LoVo (cell line): ENCODE measurements at regions not wholly inside any gene's neighbourhood (a gene's known extent, or its start where the extent isn't known, plus 50 kb on each side); places are given as distances from the start of the nearest gene placed in this dataset.
"Not testable (repeated sequence)": the region's sequence is repeated elsewhere in the genome, so short reads cannot be mapped to it uniquely, and the experiment has no call there.

ENCODE experiments used
- DNase-seq: peaks from one replicate; pipeline ENCODE4 v3.0.0-alpha.2; 2016; ENCODE audit warnings: low spot score

DNA sequence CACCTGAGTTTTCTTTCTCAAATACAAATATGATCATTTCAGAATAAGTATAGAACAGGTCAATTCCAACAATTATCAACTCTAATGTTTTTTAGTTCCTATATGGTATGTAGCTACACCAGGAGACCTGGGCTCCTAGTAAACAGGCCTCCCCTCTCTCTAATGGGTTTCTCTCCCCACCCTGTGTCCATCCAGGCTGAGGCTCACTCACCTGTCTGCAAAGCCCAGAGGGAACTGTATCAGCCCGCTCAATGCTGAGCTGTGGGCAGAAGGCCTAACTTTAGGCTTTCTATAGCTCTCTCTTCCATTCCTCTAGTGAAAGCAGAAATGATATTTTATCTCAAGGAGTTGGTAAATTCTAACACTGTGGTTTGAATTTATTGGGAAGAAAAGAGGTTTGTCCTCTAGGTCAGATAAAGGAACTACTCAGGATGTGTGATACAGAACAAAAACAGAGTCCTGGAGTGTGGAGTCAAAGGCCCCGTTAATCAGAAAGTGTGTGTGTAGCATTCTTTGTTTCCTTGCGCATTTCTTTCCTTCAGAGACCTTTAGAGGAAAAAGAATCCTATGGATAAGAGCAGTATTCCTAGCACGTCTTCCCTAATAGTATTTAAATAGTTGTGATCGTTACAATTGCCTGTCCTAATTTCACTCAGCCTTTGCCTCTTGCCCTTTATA lies 408.9 kb downstream of the PYDC2 start:
- DNase-seq: no peak

GRCh38 chr3:191873736-191874135 lies 412.8 kb downstream of the PYDC2 start:
- no peak for DNase-seq

DNA sequence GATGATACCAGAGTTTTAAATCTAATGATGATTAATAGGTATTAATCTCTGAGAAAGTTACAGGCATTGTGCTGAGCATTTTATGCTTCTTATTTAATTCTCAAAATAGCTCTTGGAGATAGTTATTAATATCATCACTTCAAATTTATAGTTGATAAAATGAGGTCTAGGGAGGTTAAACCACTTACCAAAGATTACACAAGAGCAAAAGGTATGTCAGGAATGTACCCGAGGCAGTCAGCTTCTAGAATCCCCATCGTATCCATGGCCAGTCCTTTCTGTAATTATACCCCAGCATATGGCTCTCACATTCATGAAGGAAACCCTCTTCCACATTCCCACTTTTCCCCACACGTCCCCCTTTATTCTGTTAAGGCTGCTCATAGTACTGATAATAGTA lies 421.3 kb downstream of the PYDC2 start:
- DNase-seq: no peak

GRCh38 chr3:191884132-191884531 lies 423.2 kb downstream of the PYDC2 start:
- no peak for DNase-seq

- no peak for DNase-seq
Observed at GRCh38 chr3:191889106-191889505, 428.1 kb downstream of the PYDC2 start.

GRCh38 chr3:191889756-191890155 lies 428.8 kb downstream of the PYDC2 start:
- no peak for DNase-seq

DNA sequence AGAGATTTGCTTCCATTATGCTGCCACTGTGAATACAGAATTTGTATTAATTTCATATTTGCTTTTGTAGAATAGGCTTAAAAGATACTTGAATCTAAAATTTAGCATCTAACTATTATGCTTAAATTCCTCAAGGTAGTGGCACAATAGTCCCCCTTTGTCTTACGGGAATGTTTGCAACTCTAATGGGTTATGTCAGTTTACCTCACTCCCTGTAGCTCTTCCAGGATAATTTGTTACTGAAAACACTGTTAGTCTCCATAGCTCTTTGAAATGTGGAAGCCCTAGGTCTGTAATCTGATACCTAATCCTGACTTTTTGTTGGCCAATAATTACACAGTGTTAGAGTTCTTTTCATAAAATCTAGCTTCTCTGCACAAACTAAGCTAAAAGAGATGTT lies 433.4 kb downstream of the PYDC2 start:
- DNase-seq: no peak

DNA sequence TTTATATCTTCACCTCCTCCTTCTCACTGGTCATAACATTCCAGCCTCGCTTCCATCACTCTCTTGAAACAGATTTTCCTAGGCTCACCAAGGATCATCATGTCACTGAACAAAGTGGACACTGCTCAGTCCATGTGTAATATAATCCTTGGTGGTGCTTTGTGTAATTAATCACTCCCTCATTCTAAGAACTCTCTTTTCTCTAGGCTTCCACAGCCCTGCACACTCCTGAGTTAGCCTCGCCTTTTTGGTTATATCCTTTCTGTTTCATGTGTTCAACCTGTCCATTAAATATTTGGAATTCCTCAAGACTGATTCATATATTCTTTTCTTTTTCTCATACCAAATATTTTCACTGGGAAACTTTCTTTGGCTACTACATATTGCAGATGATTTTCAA lies 440.8 kb downstream of the PYDC2 start:
- DNase-seq: peak; percentile 13

- no peak for DNase-seq
Observed at GRCh38 chr3:191912616-191913204, 451.7 kb downstream of the PYDC2 start.

GRCh38 chr3:191915712-191916111 lies 454.7 kb downstream of the PYDC2 start:
- DNase-seq: no peak

DNA sequence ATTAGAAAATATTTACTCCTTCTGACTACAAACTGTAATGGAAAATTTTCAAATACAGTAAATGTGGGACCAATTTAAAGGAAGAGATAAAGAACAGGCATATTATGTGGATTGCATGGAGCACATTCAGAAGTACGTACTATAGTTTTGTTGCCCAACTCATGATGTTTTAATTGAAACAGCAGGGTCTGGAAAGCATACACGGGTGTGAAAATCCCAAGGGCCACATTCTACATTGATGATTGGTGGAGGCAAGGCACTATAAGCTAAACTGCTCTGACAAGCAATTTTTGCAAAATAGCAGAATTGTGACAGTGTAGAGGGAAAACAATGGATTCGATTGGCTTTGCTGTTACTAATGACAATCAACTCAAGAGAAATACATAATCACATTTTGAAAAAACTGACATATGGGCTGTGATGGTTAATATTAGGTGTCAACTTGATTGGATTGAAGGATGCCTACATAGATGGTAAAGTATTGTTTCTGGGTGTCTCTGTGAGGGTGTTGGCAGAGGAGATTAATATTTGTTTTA lies 458.6 kb downstream of the PYDC2 start:
- DNase-seq: no peak

GRCh38 chr3:191922570-191922969 lies 461.6 kb downstream of the PYDC2 start:
- DNase-seq: no peak

GRCh38 chr3:191927183-191927817 lies 466.3 kb downstream of the PYDC2 start:
- not testable (repeated sequence) for DNase-seq

DNA sequence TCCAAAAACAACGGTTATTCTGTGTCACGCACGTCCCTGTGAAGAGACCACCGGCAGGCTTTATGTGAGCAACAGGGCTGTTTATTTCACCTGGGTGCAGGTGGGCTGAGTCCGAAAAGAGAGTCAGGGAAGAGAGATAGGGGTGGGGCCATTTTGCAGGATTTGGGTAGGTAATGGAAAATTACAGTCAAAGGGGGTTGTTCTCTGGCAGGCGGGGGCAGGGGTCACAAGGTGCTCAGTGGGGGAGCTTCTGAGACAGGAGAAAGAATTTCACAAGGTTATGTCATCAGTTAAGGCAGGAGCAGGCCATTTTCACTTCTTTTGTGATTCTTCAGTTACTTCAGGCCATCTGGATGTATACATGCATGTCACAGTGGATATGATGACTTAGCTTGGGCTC lies 467.0 kb downstream of the PYDC2 start:
- DNase-seq: not testable (repeated sequence)

DNA sequence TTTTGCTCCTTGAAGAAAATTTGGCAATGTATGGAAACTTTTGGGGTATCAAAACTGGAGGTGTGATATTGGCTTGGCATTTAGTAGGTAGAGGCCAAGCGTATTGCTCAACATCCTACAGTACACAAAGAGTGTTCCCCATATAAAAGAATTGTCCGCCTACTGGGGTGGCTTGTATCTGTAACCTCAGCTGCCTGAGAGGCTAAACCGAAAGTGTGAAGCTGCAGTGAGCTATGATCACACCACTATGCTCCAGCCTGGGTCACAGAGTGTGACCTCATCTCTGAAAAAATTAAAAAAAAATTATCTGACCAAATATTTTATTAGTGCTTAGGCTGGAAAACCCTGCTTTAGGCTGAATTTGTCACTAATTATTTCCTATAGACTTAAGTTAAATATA lies 483.9 kb downstream of the PYDC2 start:
- no peak for DNase-seq

DNA sequence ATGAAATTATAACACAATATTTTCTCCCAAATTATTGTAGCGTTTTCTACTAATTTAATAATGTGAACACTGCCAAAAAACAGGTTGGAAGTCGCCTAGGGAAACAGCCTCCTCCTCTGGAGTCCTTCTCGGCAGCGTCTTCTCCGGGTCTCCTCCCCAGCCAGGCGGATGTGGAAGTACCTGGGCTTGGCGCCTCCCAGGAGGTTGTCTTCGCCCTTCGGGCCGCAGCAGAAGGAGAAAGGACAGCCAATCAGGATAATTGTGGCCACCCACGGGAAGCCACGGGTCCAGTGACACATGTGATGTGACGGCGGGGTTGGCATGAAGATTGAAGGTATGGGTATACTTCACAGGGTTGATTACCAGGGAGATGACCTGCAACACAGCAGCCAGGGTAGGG lies 491.2 kb downstream of the PYDC2 start:
- DNase-seq: no peak

DNA sequence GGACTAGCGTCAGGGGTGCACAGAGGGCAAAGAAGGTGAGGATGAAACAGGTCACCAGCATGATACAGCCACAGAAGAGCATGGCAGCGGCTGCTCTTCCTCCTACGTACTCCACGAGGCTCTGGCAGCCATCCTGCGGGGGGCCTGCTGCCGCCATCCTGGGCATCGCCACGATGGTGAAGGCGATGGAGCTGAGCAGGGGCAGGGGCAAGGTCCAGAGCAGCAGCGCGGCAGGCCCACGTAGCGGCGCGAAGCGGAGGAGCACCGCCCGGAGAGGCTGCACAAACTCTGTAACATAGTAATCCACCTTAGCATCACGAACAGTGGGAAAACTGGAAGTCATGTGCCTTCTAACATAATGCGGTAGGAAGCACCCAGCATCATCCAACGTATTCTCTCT lies 491.6 kb downstream of the PYDC2 start:
- no peak for DNase-seq

- no peak for DNase-seq
Observed at GRCh38 chr3:191958980-191959671, 498.2 kb downstream of the PYDC2 start.

DNA sequence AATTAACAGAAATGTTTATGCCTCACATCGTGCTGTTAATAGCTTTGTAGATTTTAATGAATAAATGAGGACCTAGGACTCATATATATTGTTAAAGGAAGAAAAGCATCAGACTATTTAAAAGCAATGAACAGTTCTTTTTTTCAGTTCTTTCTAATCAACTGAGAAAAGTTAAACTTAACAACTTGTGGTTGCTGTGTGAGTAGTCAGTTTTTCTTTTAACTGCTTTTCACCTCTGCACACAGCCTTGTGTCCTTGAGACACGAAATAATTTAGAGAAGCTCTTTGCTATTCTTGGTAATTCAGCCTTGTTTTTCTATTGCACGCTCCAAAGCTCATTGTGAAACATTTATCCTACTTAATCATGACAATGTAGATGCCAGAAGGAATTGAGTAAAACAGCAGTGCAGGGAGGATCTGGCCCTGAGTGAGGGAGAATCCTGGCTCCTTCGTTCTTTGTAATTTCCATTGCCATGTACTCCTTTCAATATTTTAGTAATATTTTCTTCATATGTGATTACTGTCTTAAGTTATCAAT lies 499.0 kb downstream of the PYDC2 start:
- DNase-seq: no peak

DNA sequence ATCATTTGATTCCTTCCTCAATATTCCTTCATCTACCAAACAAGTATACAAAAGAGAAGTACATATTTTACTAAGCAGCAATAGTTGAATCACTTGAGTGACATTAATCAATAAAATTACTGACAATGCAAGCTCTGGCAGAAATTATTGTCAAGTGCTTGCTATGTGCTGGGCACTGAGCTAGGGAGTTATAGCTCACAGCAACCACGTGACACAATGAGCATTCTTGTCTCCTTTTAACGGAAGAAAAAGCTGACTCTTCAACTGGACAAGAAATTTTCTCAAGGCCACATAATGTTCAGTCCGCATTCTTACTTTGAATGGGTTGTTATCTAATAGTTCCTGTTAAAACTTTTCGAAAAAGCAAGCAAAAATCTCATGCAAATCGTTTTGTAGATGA lies 500.1 kb downstream of the PYDC2 start:
- DNase-seq: no peak

DNA sequence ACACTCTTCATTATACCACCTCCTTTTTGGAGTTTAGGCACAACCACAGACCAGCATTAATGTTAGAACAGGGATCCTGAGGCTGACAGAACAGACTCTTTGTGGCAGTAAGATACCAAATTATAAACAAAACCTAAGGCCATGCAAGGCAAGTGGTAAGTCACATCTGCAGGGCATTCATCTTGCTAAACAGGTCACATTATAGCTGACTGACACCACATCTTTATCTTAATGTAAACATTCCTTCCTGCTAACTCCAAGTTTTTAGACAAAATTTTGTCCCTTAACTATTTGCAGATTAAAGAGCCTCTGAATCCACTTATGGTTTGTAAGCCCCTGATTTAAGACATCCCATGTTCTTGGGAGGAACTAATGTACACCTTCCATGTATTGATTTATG lies 500.6 kb downstream of the PYDC2 start:
- DNase-seq: no peak

GRCh38 chr3:191962324-191962723 lies 501.4 kb downstream of the PYDC2 start:
- no peak for DNase-seq

DNA sequence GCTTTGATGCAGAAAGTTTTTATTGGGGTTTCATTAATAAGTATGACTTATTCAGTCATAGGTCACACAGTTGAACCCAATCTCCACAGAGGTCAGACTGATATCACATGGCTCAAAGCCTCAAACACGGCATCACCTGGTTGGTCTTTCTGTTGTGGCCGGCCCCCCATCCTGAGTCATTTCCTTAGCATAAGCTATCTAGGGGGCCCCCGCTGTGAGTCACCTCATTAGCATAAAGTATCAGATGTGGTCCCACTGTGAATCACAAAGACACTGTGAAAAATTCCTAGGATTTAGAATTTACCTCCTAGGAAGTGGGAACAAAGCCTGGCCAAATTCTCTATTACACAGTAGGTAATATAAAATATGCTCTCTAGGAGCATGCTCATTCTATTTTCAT lies 502.2 kb downstream of the PYDC2 start:
- DNase-seq: peak; percentile 50
